H4 (cell line): ENCODE measurements at regions not wholly inside any gene's neighbourhood (a gene's known extent, or its start where the extent isn't known, plus 50 kb on each side); places are given as distances from the start of the nearest gene placed in this dataset.
A peak's percentile ranks its signal among the peaks of the same experiment; 100 is the strongest.

Source experiments
- DNase-seq: peaks from one replicate; pipeline ENCODE4 v3.0.0-alpha.2; 2015; ENCODE audit warnings: low spot score

GRCh38 chr5:72619677-72620076, 112.5 kb upstream of the ZNF366 start:
- DNase-seq, result no peak

GRCh38 chr5:72619251-72619650, 112.0 kb upstream of the ZNF366 start:
- no peak for DNase-seq

- peak; percentile 18 for DNase-seq
Observed at GRCh38 chr5:72618708-72619107, 111.5 kb upstream of the ZNF366 start.

GRCh38 chr5:72615061-72615460, 107.9 kb upstream of the ZNF366 start:
- no peak for DNase-seq

GRCh38 chr5:72613515-72613914, 106.3 kb upstream of the ZNF366 start:
- DNase-seq, result no peak

GRCh38 chr5:72612810-72613209, 105.6 kb upstream of the ZNF366 start:
- DNase-seq, result no peak

GRCh38 chr5:72611118-72611730, 104.0 kb upstream of the ZNF366 start:
- DNase-seq, result peak; percentile 40

DNA sequence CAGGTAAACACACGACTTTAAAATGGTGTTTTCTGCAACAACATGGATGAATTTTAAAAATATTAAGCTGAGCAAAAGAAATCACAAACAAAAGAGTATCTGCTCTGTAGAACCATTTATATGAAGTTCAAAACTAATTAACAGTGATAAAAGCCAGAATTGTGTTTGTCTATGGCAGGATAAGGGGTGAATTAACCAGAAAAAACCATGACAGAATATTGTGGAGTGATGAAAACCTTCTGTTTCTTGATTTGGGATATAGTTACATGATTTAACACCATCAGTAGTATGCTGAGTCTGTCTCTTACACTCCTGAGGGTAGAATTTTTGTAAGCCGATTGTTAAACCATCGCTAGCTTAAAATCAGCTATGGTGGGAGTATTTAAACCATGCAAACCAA, 101.7 kb upstream of the ZNF366 start:
- no peak for DNase-seq

GRCh38 chr5:72608297-72608696, 101.1 kb upstream of the ZNF366 start:
- DNase-seq, result no peak

DNA sequence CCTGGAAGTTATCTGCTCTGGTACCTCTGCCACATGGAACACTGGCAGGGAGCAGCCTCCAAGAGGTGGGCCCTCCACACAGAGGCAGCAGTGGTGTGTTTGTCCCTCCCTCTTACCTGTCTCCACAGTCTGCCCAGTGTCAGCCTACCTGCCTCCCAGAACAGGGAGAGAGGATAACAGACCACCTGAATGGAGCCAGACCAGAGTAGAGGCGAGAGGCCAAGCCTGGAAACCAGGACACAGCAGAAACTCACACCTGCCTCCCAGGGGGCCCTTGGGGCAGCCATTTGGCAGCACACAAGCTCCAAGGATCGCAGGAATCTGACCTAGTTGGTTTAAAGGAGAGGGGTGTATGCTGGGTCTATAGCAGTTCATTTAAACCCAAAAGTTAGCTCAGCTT, 100.2 kb upstream of the ZNF366 start:
- no peak for DNase-seq

DNA sequence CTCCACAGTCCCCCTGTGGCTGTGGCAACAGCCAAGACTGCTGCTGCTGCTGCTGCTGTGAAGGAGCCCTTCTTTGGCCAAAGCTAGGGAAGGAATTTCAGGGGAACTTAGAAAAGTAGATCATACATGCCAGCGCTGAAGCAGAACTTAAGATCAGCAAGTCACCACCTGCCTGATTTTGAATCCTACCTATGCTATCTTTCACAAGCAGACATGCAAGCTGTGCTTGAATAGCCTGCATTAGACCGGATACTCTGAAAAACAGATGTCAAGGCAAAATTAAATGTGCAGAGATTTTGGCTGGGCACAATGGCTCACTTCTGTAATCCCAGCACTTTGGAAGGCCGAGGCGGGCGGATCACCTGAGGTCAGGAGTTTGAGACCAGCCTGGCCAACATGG, 99.3 kb upstream of the ZNF366 start:
- DNase-seq, result no peak

GRCh38 chr5:72605632-72606031, 98.4 kb upstream of the ZNF366 start:
- no peak for DNase-seq

DNA sequence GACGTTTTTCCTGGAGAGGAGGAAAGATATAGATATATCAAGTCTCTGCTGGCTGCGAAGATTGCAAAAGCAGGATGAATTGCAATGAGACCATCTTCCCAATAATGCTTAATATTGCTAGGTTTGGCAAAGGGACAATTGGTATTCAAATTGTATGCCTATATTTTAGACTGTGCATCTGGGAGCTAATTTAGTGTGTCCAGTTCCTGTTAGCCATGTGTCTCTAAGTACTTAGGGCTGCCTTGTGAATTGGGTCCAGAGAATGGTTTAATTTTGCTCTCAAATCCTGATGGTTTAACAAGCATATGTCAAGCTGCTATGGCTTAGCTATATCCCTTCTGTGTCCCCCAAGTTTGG, 97.6 kb upstream of the ZNF366 start:
- no peak for DNase-seq

- DNase-seq, result no peak
Observed at GRCh38 chr5:72604111-72604797, 97.0 kb upstream of the ZNF366 start.

DNA sequence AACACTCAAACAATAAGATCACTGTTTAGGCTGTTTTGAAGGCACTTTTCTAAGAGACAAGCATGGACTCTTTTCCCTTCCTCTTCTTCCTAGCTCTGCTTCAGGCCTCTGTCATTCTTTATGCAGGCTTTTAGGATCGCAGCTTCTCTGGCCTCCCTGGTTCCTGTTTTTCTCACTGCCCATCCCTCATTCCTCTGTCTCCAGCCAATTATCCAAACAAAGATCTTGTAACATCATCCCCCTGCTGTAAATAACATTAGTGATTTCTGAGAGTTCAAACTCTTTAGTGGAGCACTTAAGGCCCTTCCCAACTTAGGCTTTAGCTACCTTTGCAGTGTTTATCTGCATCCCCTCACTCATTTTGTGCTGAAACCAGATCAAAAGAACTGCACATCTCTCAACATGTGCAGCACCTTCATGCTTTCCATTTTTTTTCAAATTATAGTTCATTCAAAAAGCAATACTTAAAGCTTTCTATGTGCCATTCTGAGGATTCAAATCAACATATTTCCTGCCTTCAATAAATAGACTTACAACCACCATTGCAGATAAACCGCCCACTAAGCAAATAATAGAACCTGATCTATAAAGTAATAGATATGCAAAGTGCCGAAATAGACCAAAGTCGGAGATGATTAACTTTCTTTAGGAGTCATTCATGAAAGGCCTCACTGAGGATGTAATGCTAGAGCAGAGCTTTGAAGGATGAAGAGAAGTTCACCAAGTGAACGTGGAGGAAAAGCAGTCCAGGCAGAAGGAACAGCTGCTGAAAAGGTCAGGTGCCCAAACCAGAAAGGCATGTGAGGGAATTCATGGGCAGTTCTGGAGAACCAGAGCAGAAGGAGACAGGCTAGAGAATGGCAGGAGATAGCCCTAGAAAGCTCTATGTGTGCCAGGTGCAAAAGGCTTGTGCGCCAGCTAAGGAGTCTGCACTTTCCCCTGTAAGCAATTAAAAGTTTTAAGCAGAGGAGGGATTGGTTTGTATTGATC, 95.8 kb upstream of the ZNF366 start:
- no peak for DNase-seq

GRCh38 chr5:72601861-72602260, 94.7 kb upstream of the ZNF366 start:
- no peak for DNase-seq

DNA sequence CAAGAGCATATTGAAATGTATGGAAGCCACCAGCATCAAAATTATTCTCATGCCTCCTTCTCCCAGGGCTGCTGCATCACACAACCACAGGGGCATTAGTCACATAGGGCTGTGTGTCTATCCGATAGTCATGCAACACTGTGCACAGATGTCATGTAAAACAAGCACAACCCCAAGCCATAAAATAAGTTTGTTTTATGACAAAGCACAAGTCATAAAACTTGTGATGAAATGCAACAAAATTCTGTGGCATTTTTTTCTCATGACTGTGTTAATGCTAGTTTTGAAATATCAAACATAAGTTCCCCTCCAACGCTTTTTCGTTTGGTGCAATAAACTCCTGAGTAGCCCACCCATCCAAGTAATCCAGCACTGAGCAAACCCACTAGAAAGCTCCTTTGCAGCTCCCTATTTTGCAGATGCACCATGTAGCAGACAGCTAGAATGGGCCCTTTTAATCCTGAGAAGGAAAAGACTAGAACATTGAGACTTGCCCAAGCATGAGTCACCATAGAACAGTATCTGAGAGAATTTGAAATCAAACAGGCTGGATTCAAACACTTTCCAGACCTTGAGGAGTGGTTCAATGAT, 93.3 kb upstream of the ZNF366 start:
- DNase-seq, result peak; percentile 47

- DNase-seq, result peak; percentile 9
Observed at GRCh38 chr5:72599519-72600370, 92.5 kb upstream of the ZNF366 start.

GRCh38 chr5:72599065-72599433, 91.8 kb upstream of the ZNF366 start:
- no peak for DNase-seq

DNA sequence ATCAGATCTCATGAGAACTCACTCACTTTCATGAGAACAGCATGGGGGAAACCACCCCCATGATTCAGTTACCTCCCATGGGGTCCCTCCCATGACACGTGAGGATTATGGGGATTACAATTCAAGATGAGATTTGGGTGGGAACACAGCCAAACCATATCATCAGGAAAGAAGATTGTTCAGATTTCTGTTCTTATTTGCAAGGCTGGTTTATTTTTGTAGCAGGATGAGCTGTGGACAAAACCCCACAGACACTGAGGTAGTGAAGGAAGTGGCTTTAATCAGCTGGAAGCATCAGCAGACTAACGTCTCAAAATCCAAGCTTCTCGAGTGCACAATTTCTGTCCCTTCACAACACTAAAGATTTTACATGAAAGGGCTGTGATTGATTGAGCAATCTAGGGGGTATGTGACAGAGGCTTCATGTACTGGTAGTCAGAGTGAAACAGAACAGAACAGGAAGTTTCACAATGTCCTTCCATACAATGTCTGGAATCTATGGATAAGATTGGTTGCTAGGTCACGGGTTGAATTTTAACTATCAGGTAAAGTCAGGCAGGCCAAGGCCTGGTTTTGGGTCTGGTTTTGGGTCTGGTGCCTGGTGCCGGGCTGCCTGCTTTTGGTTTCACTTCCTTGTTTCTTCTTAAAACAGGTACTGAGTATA, 91.3 kb upstream of the ZNF366 start:
- DNase-seq, result no peak

- peak; percentile 66 for DNase-seq
Observed at GRCh38 chr5:72597456-72597948, 90.3 kb upstream of the ZNF366 start.
